ENCODE measurements at regions not wholly inside any gene's neighbourhood (a gene's known extent, or its start where the extent isn't known, plus 50 kb on each side); places are given as distances from the start of the nearest gene placed in this dataset.

DNA sequence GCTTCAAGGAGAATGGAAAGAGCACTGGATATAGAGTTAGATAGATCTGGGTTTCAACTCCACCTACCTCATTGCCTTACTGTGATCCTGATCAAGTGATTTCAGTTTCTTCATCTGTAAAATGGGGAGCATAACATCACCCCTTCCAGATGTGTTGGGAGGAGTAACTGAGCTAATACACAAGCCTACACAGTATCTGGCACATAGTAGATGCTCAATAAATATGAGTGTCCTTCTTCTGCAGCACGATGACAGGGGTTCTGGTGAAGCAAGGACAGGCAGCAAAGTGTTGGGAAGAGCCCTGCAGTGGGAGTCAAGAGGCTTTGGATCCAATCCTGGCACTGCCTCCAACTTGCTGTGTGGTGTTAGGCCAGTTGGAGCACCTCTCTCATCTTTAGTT is 270.0 kb downstream of the UACA start:
- DNase-seq (ENCODE audit: low spot score) = no peak
- H3K27ac ChIP-seq = peak overlapping the region; percentile 88
- ChIA-PET CTCF (interaction anchor here (0.6 to 1.3 kb wide), 3 partner anchors 144 to 640 kb away, joined by 3 to 4 read pairs (median 3); no protein-coding TSS in a partner anchor), POLR2A (ENCODE audit: low non-redundant PET) (no interaction called here)
- TF ChIP-seq, protein P1, sequence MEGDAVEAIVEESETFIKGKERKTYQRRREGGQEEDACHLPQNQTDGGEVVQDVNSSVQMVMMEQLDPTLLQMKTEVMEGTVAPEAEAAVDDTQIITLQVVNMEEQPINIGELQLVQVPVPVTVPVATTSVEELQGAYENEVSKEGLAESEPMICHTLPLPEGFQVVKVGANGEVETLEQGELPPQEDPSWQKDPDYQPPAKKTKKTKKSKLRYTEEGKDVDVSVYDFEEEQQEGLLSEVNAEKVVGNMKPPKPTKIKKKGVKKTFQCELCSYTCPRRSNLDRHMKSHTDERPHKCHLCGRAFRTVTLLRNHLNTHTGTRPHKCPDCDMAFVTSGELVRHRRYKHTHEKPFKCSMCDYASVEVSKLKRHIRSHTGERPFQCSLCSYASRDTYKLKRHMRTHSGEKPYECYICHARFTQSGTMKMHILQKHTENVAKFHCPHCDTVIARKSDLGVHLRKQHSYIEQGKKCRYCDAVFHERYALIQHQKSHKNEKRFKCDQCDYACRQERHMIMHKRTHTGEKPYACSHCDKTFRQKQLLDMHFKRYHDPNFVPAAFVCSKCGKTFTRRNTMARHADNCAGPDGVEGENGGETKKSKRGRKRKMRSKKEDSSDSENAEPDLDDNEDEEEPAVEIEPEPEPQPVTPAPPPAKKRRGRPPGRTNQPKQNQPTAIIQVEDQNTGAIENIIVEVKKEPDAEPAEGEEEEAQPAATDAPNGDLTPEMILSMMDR (conservative IDR thresholded peaks at IDR 0.05; ENCODE audit: low read depth) = no peak

- DNase-seq (ENCODE audit: low spot score) = peak; percentile 84
- POLR2A ChIA-PET (ENCODE audit: low non-redundant PET) = interaction anchor here (0.6 kb wide), 1 partner anchor 23 kb away, joined by 3 read pairs; no protein-coding TSS in a partner anchor
- TF ChIP-seq, protein P1 (conservative IDR thresholded peaks at IDR 0.05; ENCODE audit: low read depth) = no peak
- H3K27ac ChIP-seq = peak overlapping the region; percentile 88
- CTCF ChIA-PET = interaction anchor here (0.5 to 1.5 kb wide), 5 partner anchors 17 to 861 kb away, joined by 3 to 5 read pairs (median 3); no protein-coding TSS in a partner anchor
Measured at GRCh38 chr15:70492240-70493177, 270.8 kb downstream of the UACA start.

DNA sequence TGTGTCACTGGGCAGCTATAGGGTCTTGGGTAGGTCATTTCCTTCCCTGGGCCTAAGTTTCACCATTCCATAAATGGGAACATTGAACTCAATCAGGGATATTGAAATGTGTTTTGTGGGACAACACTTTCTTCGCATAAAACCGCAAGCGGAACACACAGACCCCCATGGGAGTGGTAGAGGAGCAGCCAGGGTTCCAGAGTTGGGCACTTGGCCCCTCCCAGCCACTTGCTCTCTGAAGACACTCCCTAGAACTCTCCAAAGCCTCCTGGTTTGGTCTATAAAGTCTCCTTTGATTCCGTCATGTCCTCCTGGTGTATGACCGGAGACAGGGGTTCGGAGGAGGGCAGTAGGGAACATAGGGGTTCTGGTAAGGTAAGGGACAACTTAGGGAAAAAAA is 271.7 kb downstream of the UACA start:
- DNase-seq (ENCODE audit: low spot score) = no peak
- TF ChIP-seq, protein P1 (conservative IDR thresholded peaks at IDR 0.05; ENCODE audit: low read depth) = no peak
- peak overlapping the region; percentile 88; the same call in 1 of the 2 replicates for H3K27ac ChIP-seq
- ChIA-PET CTCF (interaction anchor here (0.6 to 1.5 kb wide), 3 partner anchors 12 to 393 kb away, joined by 3 to 4 read pairs (median 3); no protein-coding TSS in a partner anchor), POLR2A (ENCODE audit: low non-redundant PET) (no interaction called here)

DNA sequence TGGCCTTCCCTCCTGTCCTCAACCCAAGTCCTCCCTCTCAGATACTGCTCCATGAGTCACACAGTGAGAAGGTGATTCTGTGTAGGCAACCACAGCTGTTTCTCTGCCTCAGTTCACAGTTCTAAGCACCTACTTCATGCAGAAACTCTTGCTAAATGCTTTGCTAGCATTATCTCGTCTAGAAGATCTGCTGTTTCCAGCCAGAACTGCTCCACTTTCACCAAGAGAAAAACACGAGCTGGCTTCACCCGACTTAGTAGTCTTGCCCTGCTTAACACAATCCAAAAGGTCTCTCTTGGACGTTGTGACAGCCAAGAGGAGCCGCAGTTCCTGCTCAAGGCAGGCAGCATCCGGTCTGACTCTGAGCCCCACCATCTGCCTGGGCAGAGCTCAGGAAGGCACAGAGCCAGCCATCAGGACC is 272.1 kb downstream of the UACA start:
- ChIA-PET CTCF (interaction anchor here (0.6 to 1.5 kb wide), 3 partner anchors 12 to 393 kb away, joined by 3 to 4 read pairs (median 3); no protein-coding TSS in a partner anchor), POLR2A (ENCODE audit: low non-redundant PET) (no interaction called here)
- H3K27ac ChIP-seq = no peak overlapping the region
- TF ChIP-seq, protein P1 (conservative IDR thresholded peaks at IDR 0.05; ENCODE audit: low read depth) = no peak
- DNase-seq (ENCODE audit: low spot score) = no peak

DNA sequence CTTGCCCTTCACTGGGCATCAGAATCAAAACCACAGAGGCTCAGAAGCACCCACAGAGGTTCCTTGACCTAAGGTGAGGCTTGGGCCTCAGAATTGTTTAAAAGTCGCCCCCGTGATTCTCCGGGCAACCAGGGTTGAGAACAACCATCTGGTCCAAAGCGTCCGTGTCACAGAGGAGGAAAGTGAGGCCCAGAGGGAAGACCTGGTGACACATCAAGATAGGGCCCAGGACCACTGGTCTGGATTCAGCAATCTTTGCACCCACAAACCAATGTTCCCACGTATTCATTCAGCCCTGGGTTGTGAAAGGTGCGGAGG is 272.6 kb downstream of the UACA start:
- ChIA-PET POLR2A (ENCODE audit: low non-redundant PET) (no interaction called here), CTCF (interaction anchor here (1.5 kb wide), 1 partner anchor 19 kb away, joined by 3 read pairs; no protein-coding TSS in a partner anchor)
- DNase-seq (ENCODE audit: low spot score) = no peak
- no peak overlapping the region for H3K27ac ChIP-seq
- TF ChIP-seq, protein P1 (conservative IDR thresholded peaks at IDR 0.05; ENCODE audit: low read depth) = no peak

DNA sequence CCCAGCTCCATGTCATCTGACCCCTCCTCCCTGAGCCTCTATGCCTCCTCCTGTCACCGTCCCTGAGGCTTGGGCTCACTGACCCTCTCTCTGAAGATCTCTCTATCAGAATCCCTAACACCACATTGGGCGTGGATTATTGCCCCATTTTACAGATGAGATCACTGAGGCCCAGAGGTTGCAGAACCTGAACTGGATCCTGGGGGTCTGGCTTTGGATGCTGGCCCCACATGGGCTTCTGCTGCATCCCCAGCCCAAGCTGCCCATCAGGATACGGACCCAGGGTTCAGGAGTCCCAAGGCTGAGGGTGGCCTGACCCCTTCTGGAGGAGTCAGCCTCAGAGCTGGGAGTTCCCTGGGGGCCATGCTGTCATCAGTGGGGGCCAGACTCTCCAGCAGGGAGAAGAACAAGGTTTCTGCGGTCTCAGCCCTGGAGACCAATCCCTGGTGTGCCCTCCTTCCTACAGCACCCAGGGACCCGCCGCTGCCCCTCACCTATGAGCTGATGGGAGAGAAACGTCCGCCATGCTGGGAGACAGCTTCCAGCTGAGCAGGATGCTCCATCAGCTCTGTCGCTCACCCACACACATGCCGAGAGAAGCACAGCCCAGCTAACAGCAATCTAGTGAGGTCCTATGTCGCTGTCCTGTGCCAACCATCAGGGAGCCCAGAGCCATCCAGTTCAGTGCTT is 273.1 kb downstream of the UACA start:
- no peak overlapping the region for H3K27ac ChIP-seq
- ChIA-PET CTCF (interaction anchor here (0.5 to 1.1 kb wide), 2 partner anchors 833 to 959 kb away, joined by 3 read pairs; no protein-coding TSS in a partner anchor), POLR2A (ENCODE audit: low non-redundant PET) (no interaction called here)
- TF ChIP-seq, protein P1 (conservative IDR thresholded peaks at IDR 0.05; ENCODE audit: low read depth) = no peak
- no peak for DNase-seq (ENCODE audit: low spot score)
